K562 (cell line): ENCODE measurements at regions not wholly inside any gene's neighbourhood (a gene's known extent, or its start where the extent isn't known, plus 50 kb on each side); places are given as distances from the start of the nearest gene placed in this dataset.
A peak's percentile ranks its signal among the peaks of the same experiment; 100 is the strongest.

Source experiments
- CEBPB ChIP-seq: fragments of 450-650 bp; IDR thresholded peaks from 2 replicates; pipeline ENCODE4 v1.6.1; 2016; ENCODE audit warnings: missing genetic modification characterization, missing compliant biosample characterization
- CUX1 ChIP-seq: fragments of 200-800 bp; sonication (Bioruptor generic); IDR thresholded peaks from 2 replicates; pipeline ENCODE4 v1.6.1; 2016; ENCODE audit warnings: missing genetic modification characterization, missing compliant biosample characterization
- FUS ChIP-seq: fragments of 200-400 bp; formaldehyde crosslinking; optimal IDR thresholded peaks from 2 replicates; pipeline ENCODE3; 2017; ENCODE audit warnings: low read depth, low read length
- HEY1 ChIP-seq: fragments of 250-450 bp; sonication (Bioruptor Pico); IDR thresholded peaks from 2 replicates; pipeline ENCODE4 v1.5.0; 2020; ENCODE audit warnings: mild to moderate bottlenecking, moderate library complexity, borderline replicate concordance
- KDM1A ChIP-seq, 2 experiments: fragments of 450-650 bp; IDR thresholded peaks; 2 replicates each; pipeline ENCODE4 v1.6.1; 2016; ENCODE audit warnings: mild to moderate bottlenecking in 2 of 2
- KLF16 ChIP-seq: IDR thresholded peaks from 2 replicates; pipeline ENCODE4 v1.6.1; 2016; ENCODE audit warnings: antibody characterized with exemption
- MTA2 ChIP-seq: fragments of 450-650 bp; IDR thresholded peaks from 2 replicates; pipeline ENCODE4 v1.6.1; 2016; ENCODE audit warnings: low read depth
- NR2C1 ChIP-seq, 2 experiments: fragments of 450-650 bp; IDR thresholded peaks; 2 replicates each; pipeline ENCODE4 v1.6.1; 2017; ENCODE audit warnings: mild to moderate bottlenecking in 2 of 2, antibody characterized with exemption in 1 of 2, inconsistent platforms in 1 of 2, missing compliant biosample characterization in 1 of 2, missing genetic modification characterization in 1 of 2
- PHF21A ChIP-seq: fragments of 450-650 bp; IDR thresholded peaks from 2 replicates; pipeline ENCODE4 v1.6.1; 2017; ENCODE audit warnings: low read depth, borderline replicate concordance
- RBM39 ChIP-seq: fragments of 200-400 bp; formaldehyde crosslinking; optimal IDR thresholded peaks from 2 replicates; pipeline ENCODE3; 2018; ENCODE audit warnings: low read depth, low read length
- SMARCE1 ChIP-seq: fragments of 450-650 bp; IDR thresholded peaks from 2 replicates; pipeline ENCODE4 v1.7.1; 2016; ENCODE audit warnings: mild to moderate bottlenecking
- SRSF9 ChIP-seq: fragments of 200-400 bp; formaldehyde crosslinking; IDR thresholded peaks from 2 replicates; pipeline ENCODE4 v1.6.1; 2017; ENCODE audit warnings: low read depth, low read length, borderline replicate concordance
- TAL1 ChIP-seq: fragments of 450-650 bp; IDR thresholded peaks from 2 replicates; pipeline ENCODE4 v1.6.1; 2016; ENCODE audit warnings: mild to moderate bottlenecking
- TEAD1 ChIP-seq, 2 experiments: fragments of 450-650 bp in 1 of 2; sonication (generic) in 1 of 2; formaldehyde crosslinking; IDR thresholded peaks; 2 replicates each; pipeline versions ENCODE4 v1.4.0 to v1.8.0; 2020 to 2022; ENCODE audit warnings: mild to moderate bottlenecking in 2 of 2, missing genetic modification reagents in 1 of 2
- TEAD4 ChIP-seq, 2 experiments: sonication (generic) in 1 of 2; formaldehyde crosslinking in 1 of 2; IDR thresholded peaks; 2 replicates each; pipeline versions ENCODE4 v1.6.1 to v1.8.0; 2012 to 2022; ENCODE audit warnings: borderline replicate concordance in 1 of 2, inconsistent platforms in 1 of 2, low read length in 1 of 2, mild to moderate bottlenecking in 1 of 2, missing genetic modification reagents in 1 of 2
- U2AF2 ChIP-seq: fragments of 200-400 bp; formaldehyde crosslinking; optimal IDR thresholded peaks from 2 replicates; pipeline ENCODE3; 2017; ENCODE audit warnings: low read depth, mild to moderate bottlenecking, low read length
- WHSC1 ChIP-seq: IDR thresholded peaks from one replicate; pipeline ENCODE4 v1.6.1; 2012; ENCODE audit warnings: low read length, control low read depth, inconsistent platforms
- TF ChIP-seq, protein P1 (sequence below): fragments of 250-450 bp; sonication (Bioruptor Pico); IDR thresholded peaks from 2 replicates; pipeline ENCODE4 v1.4.0; 2020
- TF ChIP-seq, protein P2 (sequence below): fragments of 450-650 bp; formaldehyde crosslinking; IDR thresholded peaks from 2 replicates; pipeline ENCODE4 v1.4.0; 2020; ENCODE audit warnings: mild to moderate bottlenecking, moderate library complexity
- TF ChIP-seq, protein P3 (sequence below): fragments of 450-650 bp; IDR thresholded peaks from 2 replicates; pipeline ENCODE4 v1.6.1; 2016

DNA sequence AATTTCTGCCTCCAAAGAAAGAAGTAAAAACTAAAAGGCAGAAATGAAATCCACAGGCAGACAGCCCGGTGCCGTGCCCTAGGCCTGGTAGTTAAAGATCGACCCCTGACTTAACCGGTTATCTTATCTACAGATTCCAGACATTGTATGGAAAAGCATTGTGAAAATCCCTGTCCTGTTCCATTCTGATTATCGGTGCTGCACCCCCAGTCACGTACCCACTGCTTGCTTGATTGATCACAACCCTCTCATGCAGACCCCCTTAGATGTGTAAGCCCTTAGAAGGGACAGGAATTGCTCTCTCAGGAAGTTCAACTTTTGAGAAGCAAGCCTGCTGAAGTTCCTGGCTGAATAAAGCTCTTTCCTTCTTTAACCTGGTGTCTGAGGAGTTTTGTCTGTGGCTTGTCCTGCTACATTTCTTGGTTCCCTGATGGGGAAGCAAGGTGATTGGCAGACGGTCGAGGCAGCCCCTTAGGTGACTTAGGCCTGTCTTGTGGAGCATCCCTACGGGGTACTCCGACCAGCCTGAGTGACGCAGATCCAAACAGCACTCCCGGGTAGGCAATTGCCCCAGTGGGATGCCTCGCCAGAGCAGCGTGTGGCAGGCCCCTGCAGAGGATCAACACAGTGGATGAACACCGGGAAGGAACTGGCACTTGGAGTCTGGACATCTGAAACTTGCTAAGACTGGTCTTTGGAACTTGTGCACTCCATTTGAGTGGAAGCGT, 111.2 kb upstream of the PPM1J start (continued):
- TF ChIP-seq, protein P1, sequence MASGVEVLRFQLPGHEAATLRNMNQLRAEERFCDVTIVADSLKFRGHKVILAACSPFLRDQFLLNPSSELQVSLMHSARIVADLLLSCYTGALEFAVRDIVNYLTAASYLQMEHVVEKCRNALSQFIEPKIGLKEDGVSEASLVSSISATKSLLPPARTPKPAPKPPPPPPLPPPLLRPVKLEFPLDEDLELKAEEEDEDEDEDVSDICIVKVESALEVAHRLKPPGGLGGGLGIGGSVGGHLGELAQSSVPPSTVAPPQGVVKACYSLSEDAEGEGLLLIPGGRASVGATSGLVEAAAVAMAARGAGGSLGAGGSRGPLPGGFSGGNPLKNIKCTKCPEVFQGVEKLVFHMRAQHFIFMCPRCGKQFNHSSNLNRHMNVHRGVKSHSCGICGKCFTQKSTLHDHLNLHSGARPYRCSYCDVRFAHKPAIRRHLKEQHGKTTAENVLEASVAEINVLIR (CRISPR knock-in tag): no peak
- no peak for TF ChIP-seq RBM39
- TF ChIP-seq U2AF2: no peak
- TF ChIP-seq TAL1: peak; percentile 90
- TF ChIP-seq SMARCE1: peak; percentile 82; the same call in 1 of the 2 replicates
- no peak for TF ChIP-seq PHF21A
- TF ChIP-seq SRSF9: no peak
- no peak for TF ChIP-seq NR2C1 (IDR thresholded peaks at IDR 0.05)
- peak; percentile 52; the same call in 1 of the 2 replicates for TF ChIP-seq NR2C1 (tag; IDR thresholded peaks at IDR 0.05)
- TF ChIP-seq WHSC1: no peak
- TF ChIP-seq TEAD4 (IDR thresholded peaks at IDR 0.05; ENCODE audit: low read length): peak; percentile 80
- TF ChIP-seq TEAD4 (CRISPR knock-in tag; IDR thresholded peaks at IDR 0.05; ENCODE audit: borderline replicate concordance): no peak
- peak; percentile 61; the same call in 1 of the 2 replicates for TF ChIP-seq KLF16
- TF ChIP-seq CEBPB: peak; percentile 28; the same call in 1 of the 2 replicates
- TF ChIP-seq CUX1 (CRISPR knock-in tag): 0 out of 2 replicates have a peak, but pooled peaks have one; percentile 25
- peak in 1 of 2 experiments; percentile 35; a peak in 1 of 4 replicates for TF ChIP-seq TEAD1 (CRISPR knock-in tag; IDR thresholded peaks at IDR 0.05)
- TF ChIP-seq FUS: no peak
- TF ChIP-seq, protein P2, sequence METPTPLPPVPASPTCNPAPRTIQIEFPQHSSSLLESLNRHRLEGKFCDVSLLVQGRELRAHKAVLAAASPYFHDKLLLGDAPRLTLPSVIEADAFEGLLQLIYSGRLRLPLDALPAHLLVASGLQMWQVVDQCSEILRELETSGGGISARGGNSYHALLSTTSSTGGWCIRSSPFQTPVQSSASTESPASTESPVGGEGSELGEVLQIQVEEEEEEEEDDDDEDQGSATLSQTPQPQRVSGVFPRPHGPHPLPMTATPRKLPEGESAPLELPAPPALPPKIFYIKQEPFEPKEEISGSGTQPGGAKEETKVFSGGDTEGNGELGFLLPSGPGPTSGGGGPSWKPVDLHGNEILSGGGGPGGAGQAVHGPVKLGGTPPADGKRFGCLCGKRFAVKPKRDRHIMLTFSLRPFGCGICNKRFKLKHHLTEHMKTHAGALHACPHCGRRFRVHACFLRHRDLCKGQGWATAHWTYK (CRISPR knock-in tag): 0 out of 2 replicates have a peak, but pooled peaks have one; percentile 25
- TF ChIP-seq HEY1 (CRISPR knock-in tag): peak; percentile 83; the same call in 1 of the 2 replicates
- TF ChIP-seq KDM1A (IDR thresholded peaks at IDR 0.05): peak; percentile 42 to 51; a peak in 2 of 4 replicates
- TF ChIP-seq, protein P3, sequence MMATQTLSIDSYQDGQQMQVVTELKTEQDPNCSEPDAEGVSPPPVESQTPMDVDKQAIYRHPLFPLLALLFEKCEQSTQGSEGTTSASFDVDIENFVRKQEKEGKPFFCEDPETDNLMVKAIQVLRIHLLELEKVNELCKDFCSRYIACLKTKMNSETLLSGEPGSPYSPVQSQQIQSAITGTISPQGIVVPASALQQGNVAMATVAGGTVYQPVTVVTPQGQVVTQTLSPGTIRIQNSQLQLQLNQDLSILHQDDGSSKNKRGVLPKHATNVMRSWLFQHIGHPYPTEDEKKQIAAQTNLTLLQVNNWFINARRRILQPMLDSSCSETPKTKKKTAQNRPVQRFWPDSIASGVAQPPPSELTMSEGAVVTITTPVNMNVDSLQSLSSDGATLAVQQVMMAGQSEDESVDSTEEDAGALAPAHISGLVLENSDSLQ: peak; percentile 30; the same call in 1 of the 2 replicates
- peak; percentile 86 for TF ChIP-seq MTA2
